Type B pancreatic cell (in vitro differentiated cells): ENCODE measurements at regions not wholly inside any gene's neighbourhood (a gene's known extent, or its start where the extent isn't known, plus 50 kb on each side); places are given as distances from the start of the nearest gene placed in this dataset.
A peak's percentile ranks its signal among the peaks of the same experiment; 100 is the strongest.

Experiments used
- DNase-seq: peaks from one replicate; pipeline ENCODE4 v3.0.0; 2021; ENCODE audit warnings: mixed read lengths; ENCODE audit not compliant: unreplicated experiment; ENCODE audit errors: extremely low spot score
- H3K27ac Mint-ChIP-seq: 2 replicates; pipeline ENCODE4 v1.8.0; 2021; ENCODE audit warnings: mild to moderate bottlenecking, mixed read lengths
- H3K27me3 Mint-ChIP-seq: 2 replicates; pipeline ENCODE4 v1.8.0; 2021; ENCODE audit warnings: mixed read lengths
- H3K36me3 Mint-ChIP-seq: 2 replicates; pipeline ENCODE4 v1.8.0; 2021; ENCODE audit warnings: mixed read lengths
- H3K4me1 Mint-ChIP-seq: one replicate; pipeline ENCODE4 v1.8.0; 2021; ENCODE audit warnings: mixed read lengths; ENCODE audit not compliant: unreplicated experiment
- H3K4me3 Mint-ChIP-seq: 2 replicates; pipeline ENCODE4 v1.8.0; 2021; ENCODE audit warnings: mild to moderate bottlenecking, mixed read lengths
- H3K9me3 Mint-ChIP-seq: 2 replicates; pipeline ENCODE4 v1.8.0; 2021; ENCODE audit warnings: mixed read lengths
- TF ChIP-seq, protein P1 (sequence below): fragments of 200-600 bp; sonication (generic); conservative IDR thresholded peaks from 2 replicates; pipeline ENCODE4 v1.5.0; 2021; ENCODE audit warnings: antibody characterized with exemption, mild to moderate bottlenecking

DNA sequence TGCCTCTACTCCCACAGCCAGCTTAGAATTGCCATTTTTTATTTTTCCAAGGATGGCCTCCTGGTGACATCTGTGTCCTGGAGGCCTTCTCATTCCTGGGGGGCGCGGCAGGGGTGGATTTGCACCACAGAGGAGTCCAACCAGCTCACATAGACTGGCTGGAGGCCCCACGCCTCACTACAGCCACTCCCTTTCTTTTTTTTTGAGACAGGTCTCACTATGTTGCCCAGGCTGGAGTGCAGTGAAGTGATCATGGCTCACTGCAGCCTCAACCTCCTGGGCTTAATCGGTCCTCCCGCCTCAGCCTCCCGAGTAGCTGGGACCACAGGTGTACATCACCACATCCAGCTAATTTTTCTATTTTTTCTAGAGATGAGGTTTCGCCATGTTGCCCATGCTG lies 57.6 kb upstream of the DOCK1 start:
- Mint-ChIP-seq H3K4me3 (no peak overlapping the region), H3K27ac (no peak overlapping the region), H3K27me3 (no peaks in the 10 kb centered on the region), H3K9me3 (no peaks in the 10 kb centered on the region), H3K4me1 (peaks cover 8% of the 10 kb centered on the region), H3K36me3 (no peaks in the 10 kb centered on the region)
- DNase-seq, result no peak
- TF ChIP-seq, protein P1, sequence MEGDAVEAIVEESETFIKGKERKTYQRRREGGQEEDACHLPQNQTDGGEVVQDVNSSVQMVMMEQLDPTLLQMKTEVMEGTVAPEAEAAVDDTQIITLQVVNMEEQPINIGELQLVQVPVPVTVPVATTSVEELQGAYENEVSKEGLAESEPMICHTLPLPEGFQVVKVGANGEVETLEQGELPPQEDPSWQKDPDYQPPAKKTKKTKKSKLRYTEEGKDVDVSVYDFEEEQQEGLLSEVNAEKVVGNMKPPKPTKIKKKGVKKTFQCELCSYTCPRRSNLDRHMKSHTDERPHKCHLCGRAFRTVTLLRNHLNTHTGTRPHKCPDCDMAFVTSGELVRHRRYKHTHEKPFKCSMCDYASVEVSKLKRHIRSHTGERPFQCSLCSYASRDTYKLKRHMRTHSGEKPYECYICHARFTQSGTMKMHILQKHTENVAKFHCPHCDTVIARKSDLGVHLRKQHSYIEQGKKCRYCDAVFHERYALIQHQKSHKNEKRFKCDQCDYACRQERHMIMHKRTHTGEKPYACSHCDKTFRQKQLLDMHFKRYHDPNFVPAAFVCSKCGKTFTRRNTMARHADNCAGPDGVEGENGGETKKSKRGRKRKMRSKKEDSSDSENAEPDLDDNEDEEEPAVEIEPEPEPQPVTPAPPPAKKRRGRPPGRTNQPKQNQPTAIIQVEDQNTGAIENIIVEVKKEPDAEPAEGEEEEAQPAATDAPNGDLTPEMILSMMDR, result no peak

DNA sequence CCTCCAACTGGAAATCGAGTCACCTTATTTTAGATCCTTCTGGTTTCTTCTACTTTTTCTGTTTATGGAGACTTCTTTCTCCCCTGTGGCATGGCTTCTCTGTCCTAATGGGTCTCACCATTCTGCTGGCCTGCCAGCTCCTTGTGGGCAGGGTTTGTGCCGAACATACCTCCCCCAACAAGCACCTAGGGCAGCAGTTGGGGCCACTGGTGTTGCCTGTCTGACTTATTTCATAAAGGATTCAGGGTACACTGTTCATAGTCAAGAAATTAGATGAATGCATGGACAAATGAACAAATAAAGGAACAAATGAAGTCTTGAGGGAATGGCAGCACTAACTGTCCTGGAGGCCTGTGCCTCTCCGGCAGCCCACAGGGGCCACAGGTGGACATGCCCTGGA lies 55.6 kb upstream of the DOCK1 start:
- no peaks in the 10 kb centered on the region for H3K36me3 Mint-ChIP-seq
- no peak overlapping the region for H3K27ac Mint-ChIP-seq
- H3K4me1 Mint-ChIP-seq, result peaks cover 7% of the 10 kb centered on the region
- no peak overlapping the region for H3K4me3 Mint-ChIP-seq
- H3K9me3 Mint-ChIP-seq, result no peaks in the 10 kb centered on the region
- TF ChIP-seq, protein P1, result no peak
- DNase-seq, result peak; percentile 16
- no peaks in the 10 kb centered on the region for H3K27me3 Mint-ChIP-seq

DNA sequence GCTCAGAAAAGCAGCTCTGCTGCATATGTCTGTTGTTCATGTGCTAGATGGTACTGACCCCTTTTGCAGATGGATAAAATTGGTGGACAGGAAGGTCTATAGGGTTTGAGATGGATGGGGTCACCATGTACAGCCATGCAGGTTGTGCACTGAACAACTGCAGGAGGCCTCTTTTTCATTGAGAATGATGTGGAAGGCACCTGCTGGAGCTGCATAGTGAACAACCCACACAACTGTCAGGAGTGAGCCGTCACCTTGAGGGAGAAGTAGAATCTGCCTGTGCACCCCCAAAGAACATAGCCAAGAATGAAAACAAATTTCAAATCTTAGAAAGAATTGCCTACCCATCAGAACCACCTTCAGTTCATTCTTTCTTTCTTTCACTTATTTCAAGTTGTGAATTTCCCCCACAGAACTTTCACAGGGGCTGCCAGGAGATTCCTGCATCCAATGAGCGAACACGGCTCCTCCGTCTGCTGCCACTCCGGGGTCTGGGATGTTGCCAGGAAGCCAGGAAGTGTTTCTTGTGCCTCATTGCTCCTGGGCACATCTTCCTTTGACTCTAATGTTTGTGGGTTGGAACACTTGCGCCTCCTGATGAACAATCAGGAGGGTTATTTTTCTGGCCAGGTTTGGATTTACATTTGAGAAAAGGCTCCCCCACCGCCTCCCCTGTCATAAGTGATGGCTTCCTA lies 53.7 kb upstream of the DOCK1 start:
- Mint-ChIP-seq H3K36me3 (no peaks in the 10 kb centered on the region), H3K9me3 (no peaks in the 10 kb centered on the region), H3K27me3 (no peaks in the 10 kb centered on the region), H3K27ac (no peak overlapping the region), H3K4me1 (peaks cover 15% of the 10 kb centered on the region), H3K4me3 (no peak overlapping the region)
- TF ChIP-seq, protein P1, result no peak
- peak; percentile 20 for DNase-seq

DNA sequence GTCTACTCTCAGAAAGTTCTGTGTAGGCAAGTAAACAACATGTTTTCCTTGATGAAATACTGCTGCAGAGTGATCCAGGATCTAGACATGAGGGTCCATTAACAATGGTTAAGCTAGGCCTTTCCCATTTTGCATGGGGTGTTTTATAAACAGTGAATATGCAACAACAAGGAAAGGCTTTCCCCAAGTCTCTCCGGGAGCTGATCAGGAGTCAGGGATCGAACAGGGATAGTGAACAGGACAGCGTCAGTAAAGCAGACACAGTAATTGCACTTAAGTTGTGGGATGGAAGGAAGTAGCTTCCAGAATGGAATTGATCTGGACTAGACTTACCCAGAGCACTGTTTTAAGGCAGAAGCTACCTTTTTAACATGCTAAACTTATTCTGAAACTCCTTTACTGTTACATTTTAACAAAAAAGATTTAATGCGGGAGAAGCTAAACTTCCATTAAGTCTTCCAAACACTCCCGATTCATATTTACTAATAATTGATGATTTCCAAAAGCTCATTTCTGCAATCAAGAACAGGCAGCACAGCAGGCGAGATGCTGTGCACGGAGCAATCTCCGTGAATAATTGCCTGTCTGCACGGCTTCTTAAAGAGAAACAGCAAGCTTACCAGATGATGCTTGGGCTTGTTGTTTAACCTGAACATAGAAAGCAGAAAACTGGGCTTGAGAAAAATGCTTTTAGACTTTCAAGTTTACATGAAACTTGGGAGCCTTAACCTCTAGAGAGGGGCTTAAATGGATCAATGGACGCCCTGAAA lies 50.3 kb upstream of the DOCK1 start:
- TF ChIP-seq, protein P1, result no peak
- Mint-ChIP-seq H3K27me3 (no peaks in the 10 kb centered on the region), H3K9me3 (no peaks in the 10 kb centered on the region), H3K4me1 (peaks cover 15% of the 10 kb centered on the region), H3K4me3 (no peak overlapping the region), H3K36me3 (no peaks in the 10 kb centered on the region), H3K27ac (no peak overlapping the region)
- DNase-seq, result peak; percentile 22
